ENCODE measurements at regions not wholly inside any gene's neighbourhood (a gene's known extent, or its start where the extent isn't known, plus 50 kb on each side); places are given as distances from the start of the nearest gene placed in this dataset.

DNA sequence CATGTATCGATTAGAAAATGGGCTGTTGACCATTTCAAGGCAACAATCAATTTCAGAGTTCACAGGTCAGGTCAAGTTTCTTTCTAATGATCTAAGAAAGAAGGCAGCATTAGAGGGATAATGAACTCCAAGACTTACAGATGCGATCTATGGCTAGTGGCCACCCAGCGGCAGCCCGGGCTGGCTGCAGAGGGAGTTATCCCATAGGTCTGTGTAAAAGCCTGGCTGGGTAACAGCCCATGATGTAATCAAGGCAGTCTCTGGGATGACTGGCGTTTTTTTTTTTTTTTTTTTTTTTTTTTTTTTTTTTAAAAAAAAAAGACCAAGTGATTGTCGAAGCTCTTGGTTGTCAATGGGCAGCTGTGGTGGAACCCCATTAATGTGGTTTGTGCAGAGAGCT is 171.1 kb upstream of the SKOR2 start:
- ATAC-seq (ENCODE audit: poor library complexity), result no peak
- Mint-ChIP-seq H3K4me1 (ENCODE audit: low read depth) (no peaks in the 10 kb centered on the region), H3K36me3 (ENCODE audit: low read depth) (no peaks in the 10 kb centered on the region), H3K9me3 (no peaks in the 10 kb centered on the region), H3K4me3 (no peak overlapping the region), H3K27me3 (peaks cover 11% of the 10 kb centered on the region), H3K27ac (no peak overlapping the region)
- POLR2A ChIA-PET, result no interaction called here
- Histone ChIP-seq H3K4me3 (ENCODE audit: low read length) (no peak overlapping the region), H3K27ac (ENCODE audit: low read depth in 1 of 2, low read length in 2 of 2) (no peak overlapping the region), H3K9me3 (ENCODE audit: control insufficient read depth in 1 of 2, insufficient read depth in 1 of 2, low read length in 2 of 2) (peaks cover 0 to 3% of the 10 kb centered on the region in 2 experiments), H3K4me1 (ENCODE audit: insufficient read depth, low read length) (no peaks in the 10 kb centered on the region), H3K27me3 (ENCODE audit: control insufficient read depth in 1 of 2, insufficient read depth in 2 of 2, low read length in 2 of 2) (peaks cover 0 to 6% of the 10 kb centered on the region in 2 experiments), H3K36me3 (ENCODE audit: insufficient read depth, low read length) (no peaks in the 10 kb centered on the region)
- no peak for DNase-seq
- CTCF ChIA-PET, result no interaction called here
- TF ChIP-seq CTCF (IDR thresholded peaks at IDR 0.05), result no peak
- intact Hi-C loops (cut with DNase I, micrococcal nuclease), result no loop called here

- H3K27ac ChIP-seq (ENCODE audit: low read depth in 1 of 2, low read length in 2 of 2), result no peak overlapping the region
- ChIA-PET CTCF (no interaction called here), POLR2A (no interaction called here)
- Mint-ChIP-seq H3K4me1 (ENCODE audit: low read depth) (no peaks in the 10 kb centered on the region), H3K27me3 (peaks cover 29% of the 10 kb centered on the region), H3K9me3 (no peaks in the 10 kb centered on the region), H3K4me3 (no peak overlapping the region), H3K27ac (no peak overlapping the region), H3K36me3 (ENCODE audit: low read depth) (no peaks in the 10 kb centered on the region)
- no peak for DNase-seq
- TF ChIP-seq CTCF (IDR thresholded peaks at IDR 0.05), result no peak
- H3K4me1 ChIP-seq (ENCODE audit: insufficient read depth, low read length), result no peaks in the 10 kb centered on the region
- peaks cover 5 to 13% of the 10 kb centered on the region in 2 experiments for H3K27me3 ChIP-seq (ENCODE audit: control insufficient read depth in 1 of 2, insufficient read depth in 2 of 2, low read length in 2 of 2)
- ATAC-seq (ENCODE audit: poor library complexity), result no peak
- peaks cover 0 to 1% of the 10 kb centered on the region in 2 experiments for H3K9me3 ChIP-seq (ENCODE audit: control insufficient read depth in 1 of 2, insufficient read depth in 1 of 2, low read length in 2 of 2)
- intact Hi-C loops (cut with DNase I, micrococcal nuclease), result no loop called here
- no peak overlapping the region for H3K4me3 ChIP-seq (ENCODE audit: low read length)
- H3K36me3 ChIP-seq (ENCODE audit: insufficient read depth, low read length), result no peaks in the 10 kb centered on the region
These were observed 168.7 kb upstream of the SKOR2 start for GRCh38 chr18:47420130-47420529.

DNA sequence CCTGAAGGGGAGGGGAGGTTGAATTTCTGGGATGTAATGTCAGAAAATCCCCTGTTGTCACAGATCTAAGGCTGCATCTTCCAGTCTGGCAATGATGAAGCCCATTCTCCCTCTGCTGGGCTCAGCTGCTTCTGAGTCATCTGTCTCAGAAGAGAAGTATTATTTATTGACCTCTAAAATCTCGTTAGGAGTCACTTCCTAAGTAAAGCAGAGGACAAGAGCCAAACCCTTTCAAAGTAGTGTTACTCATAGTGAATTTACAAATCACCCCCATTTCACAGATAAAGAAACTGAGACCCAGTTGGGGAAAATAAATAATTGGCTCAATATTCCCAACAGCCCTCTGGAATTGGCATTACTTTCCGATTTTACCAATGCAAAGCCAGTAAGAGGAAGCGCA is 167.3 kb upstream of the SKOR2 start:
- no peak for TF ChIP-seq CTCF (IDR thresholded peaks at IDR 0.05)
- Histone ChIP-seq H3K27me3 (ENCODE audit: control insufficient read depth in 1 of 2, insufficient read depth in 2 of 2, low read length in 2 of 2) (peaks cover 7 to 13% of the 10 kb centered on the region in 2 experiments), H3K36me3 (ENCODE audit: insufficient read depth, low read length) (no peaks in the 10 kb centered on the region), H3K4me1 (ENCODE audit: insufficient read depth, low read length) (no peaks in the 10 kb centered on the region), H3K27ac (ENCODE audit: low read depth in 1 of 2, low read length in 2 of 2) (no peak overlapping the region), H3K9me3 (ENCODE audit: control insufficient read depth in 1 of 2, insufficient read depth in 1 of 2, low read length in 2 of 2) (no peaks in the 10 kb centered on the region), H3K4me3 (ENCODE audit: low read length) (no peak overlapping the region)
- no peaks in the 10 kb centered on the region for H3K36me3 Mint-ChIP-seq (ENCODE audit: low read depth)
- no peak overlapping the region for H3K27ac Mint-ChIP-seq
- no peak overlapping the region for H3K4me3 Mint-ChIP-seq
- H3K9me3 Mint-ChIP-seq, result no peaks in the 10 kb centered on the region
- CTCF ChIA-PET, result no interaction called here
- intact Hi-C loops (cut with DNase I, micrococcal nuclease), result no loop called here
- ATAC-seq (ENCODE audit: poor library complexity) (no peak), DNase-seq (no peak)
- peaks cover 39% of the 10 kb centered on the region for H3K27me3 Mint-ChIP-seq
- no peaks in the 10 kb centered on the region for H3K4me1 Mint-ChIP-seq (ENCODE audit: low read depth)
- POLR2A ChIA-PET, result no interaction called here
